NCI-H146 treated with DMSO at 0.1 percent for 48 hours (cell line): ENCODE measurements at regions not wholly inside any gene's neighbourhood (a gene's known extent, or its start where the extent isn't known, plus 50 kb on each side); places are given as distances from the start of the nearest gene placed in this dataset.

ENCODE experiments used
- DNase-seq: peaks from one replicate; lab custom pipeline; 2025; ENCODE audit not compliant: unreplicated experiment; lab: John Stamatoyannopoulos, UW

DNA sequence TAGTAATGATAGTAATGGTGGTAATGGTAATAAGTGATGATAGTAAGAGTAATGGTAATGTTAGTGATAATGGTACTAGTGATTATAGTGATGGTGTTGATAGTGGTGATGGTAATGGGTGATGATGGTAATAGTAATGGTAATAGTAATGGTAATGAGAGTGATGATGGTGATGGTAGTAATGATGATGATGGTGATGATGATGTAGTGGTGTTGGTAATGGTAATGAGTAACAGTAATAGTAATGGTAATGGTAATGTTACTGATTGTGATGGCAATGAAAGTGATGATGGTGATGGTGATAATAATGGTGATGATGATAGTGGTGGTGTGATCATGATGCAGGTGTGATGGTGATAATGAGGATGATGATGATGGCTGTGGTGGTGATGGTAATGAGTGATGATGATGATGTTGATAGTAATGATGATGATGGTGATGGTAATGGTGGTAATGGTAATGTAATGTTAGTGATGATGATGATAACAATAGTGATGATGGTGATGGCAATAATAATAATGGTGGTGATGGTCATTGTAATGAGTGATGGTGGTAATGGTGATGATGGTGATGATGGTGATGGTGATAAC is 235.0 kb downstream of the MATN1 start:
- DNase-seq = no peak

DNA sequence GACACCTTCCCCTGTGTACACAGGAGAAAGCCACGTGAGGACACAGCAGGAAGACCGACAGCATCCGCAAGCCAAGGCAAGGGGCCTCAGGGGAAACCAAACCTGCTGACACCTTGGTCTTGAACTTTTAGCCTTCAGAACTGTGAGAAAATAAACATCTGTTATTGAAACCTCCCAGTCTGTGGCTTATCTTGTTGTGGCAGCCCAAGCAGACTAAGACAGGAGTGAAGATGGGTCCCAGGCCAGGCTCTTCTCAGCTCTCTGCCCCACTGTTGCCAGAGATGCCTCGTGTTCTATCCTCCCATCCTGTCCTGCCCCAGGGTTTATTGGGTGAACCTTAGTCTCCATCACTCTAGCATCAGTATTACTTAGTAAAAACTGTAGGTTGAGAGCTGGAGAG is 236.3 kb downstream of the MATN1 start:
- no peak for DNase-seq

DNA sequence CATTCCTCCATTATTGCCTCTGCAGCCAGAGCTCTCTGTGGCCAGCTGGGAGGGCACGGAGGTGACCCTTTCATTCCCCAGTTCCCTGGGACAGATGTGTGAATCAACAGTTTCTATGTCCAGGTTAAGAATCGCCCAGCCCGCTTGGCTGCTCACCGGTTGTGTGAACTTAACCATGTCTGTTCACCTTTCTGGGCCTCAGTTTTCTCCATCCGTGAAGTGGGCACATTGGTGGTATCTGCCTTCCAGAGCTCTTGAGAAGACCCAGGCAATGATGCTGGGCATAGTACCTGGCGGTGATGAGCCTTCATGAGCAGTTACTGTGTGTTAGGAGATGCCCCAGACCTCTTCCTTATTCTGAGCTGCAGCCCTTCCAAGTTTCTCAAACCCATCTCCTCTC is 238.3 kb downstream of the MATN1 start:
- no peak for DNase-seq

DNA sequence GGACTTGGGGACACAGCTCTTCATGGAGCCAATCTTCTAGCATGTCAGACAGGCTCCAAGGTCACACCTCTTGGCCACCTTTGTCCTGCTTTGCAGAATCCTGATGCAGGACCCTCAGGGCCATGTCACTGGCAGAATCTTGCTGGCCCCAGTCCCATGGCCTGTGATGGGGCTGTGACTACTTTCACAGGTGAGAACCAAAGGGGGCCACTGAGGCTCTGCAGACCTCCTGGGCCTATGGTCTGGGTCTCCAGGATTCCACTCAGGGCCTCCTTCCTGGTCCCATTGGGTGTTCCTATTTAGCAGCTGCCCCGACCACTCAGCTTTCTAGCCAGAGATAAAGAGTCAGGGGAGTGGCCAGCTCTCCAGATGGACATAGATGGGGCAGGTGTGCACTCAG is 238.7 kb downstream of the MATN1 start:
- no peak for DNase-seq

DNA sequence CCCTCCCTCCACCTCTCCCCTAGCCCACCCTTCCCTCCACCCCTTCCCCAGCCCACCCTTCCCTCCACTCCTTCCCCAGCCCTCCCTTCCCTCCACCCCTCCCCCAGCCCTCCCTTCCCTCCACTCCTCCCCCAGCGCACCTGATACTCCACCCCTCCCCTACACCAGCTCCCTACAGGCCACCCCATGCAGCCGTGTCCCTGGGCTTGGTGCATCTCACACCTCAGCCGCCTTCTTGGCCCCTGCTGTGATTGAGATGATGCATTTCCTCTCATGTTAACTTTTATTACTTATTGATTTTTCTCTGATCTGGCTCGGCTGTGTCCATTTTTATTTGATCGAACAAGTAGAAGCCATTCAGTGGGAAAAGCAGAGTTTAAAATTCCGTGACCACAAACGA is 243.8 kb downstream of the MATN1 start:
- DNase-seq = no peak

DNA sequence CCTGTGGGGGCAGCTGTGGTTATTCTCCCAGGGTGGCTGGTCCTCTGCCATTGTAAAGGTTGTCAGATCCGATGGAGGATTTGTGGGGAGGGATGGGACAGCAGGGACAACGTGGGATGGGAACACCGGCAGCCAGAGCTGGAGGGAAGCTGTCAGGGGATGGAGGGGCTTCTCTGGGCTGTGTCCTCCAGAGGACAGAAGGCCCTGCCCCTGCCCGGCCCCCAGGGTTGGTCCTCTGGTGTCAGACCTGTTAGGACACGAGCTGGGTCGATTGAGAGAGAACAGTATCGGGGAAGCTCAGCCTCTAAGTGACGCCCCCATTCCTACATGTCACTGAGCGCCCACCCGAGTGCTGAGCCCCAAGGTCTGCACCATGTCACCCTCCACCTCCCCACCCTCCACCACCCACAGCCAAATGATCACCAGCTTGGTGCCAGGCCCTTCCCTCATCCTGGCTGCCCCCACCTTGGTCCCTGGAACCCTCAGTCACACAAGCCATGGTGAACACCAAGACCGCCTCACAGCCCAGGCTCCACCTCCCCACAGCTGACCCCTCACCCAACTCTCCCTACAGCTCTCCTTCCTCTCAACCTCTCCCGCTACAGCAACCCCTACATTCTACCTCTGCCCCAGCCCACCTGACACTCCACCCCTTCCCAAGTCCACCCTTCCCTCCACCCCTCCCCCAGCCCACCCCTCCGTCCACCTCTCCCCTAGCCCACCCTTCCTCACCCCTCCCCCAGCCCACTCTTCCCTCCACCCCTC is 244.4 kb downstream of the MATN1 start:
- DNase-seq = no peak

DNA sequence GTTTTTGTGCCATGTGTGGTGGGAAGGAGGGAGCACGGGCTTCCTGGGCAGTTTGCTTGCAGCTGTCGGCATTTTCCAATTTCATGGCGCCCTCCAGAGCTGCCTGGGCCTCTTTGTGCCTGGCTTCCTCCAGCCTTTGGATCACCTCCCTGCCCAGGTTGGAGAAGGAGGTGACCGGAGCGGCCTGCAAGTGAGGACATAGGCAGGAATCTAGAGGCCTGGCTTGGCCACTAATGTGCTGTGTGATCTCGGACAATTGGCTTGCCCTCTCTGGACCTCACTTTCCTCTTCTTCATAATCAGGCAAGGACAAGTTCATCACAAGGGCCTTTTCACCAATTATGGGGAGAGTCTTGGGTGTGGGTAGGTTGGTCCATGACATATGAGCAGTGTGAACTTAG is 245.1 kb downstream of the MATN1 start:
- DNase-seq = no peak

DNA sequence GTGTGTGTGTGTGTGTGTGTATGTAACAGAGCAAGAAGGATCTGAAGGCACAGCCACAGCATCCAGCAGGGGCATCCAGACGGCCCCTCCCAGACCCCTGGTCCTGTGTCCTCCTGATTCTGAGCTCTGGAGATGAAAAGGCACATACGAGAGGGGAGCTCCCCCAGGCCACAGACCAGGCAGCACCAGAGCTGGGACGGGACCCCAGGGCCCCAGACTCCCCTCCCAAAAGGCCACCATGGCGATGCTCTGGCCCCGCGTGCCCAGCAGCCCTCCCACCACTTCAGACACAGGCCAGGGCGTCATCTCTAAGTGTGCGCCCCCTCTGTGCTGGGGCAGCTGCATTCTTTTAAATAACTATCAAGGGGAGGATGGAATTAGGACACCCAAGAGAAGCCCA is 245.8 kb downstream of the MATN1 start:
- DNase-seq = no peak

DNA sequence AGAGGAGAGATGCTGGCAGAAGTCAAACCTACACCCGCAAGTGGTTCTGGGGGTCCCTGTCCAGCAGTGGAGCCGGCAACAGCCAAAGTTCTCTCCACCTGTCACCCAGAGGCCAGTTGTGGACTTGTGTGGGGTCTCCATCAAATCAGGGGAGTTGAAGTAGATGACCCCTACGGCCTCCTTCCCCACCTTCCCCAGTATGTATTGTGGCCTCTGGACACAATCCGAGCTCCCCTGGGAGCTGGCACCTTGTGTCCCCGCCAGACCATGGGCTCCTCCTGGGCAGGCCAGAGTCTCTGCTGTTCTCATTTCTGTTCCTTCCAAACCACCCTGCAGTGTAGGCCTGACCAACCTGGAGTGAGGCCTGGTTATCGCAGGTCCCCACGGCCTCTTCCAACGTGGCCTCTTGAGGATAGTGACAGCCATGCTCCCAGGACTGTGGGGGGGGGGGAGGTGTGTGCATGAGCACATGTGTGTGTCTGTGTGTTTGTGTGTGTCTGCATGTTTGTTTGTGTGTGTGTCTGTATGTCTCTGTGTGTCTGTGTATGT is 246.4 kb downstream of the MATN1 start:
- DNase-seq = no peak

DNA sequence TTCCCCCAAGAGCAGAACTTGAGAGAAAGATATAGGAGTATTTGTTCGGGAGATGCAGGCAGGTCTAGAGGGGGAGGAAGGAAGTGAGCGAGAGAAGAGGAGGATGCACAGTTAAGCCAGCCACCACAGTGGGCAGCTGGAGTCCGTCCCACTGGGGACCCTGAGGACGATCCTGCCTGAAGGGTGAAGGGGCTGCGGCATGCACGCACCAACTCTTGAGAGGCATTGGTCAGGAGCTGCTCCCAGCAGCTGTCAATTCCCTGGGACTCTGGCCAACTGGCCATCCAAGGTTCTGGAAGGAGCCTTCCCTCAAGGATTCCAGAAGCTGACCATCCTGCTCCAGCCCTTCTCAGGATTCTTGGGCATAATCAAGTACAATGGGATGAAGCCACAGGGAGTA is 246.9 kb downstream of the MATN1 start:
- no peak for DNase-seq

DNA sequence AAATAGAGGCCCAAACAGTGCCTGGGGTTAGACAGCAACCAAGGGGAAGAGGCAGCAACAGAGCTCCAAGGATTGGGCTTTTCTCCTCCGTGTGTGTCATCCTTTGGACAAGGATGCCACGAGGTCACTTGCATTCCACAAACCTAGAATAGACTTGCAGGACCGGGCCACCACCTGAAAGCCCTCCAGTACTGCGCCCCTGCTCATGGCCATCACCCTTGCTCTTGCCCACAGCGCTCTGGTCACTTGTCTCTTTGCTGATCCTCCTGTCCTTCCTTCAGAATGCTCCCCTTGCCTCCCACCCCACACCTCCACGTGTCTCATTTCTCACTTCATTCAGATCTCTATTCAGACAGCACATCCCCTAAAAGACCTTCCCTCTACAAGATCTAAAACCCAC is 247.4 kb downstream of the MATN1 start:
- DNase-seq = no peak

DNA sequence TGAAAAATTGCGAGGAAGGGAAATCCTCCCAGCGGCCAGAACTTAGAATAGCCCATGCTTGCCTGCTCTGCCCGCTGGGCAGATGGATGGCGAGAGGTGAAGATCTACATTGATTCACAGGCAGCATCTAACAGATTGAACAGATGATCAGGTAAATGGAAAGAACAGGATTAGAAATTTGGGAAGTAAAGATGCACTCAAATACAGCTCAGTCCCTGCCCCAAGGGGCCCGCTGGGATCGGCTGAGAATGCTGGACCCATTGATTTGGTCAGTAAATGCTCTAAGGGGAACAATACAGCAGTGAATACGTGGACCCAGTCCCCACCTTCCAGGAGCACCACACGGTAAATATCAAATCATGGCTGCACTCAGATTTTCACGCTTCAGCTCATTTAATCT is 248.2 kb downstream of the MATN1 start:
- no peak for DNase-seq

DNA sequence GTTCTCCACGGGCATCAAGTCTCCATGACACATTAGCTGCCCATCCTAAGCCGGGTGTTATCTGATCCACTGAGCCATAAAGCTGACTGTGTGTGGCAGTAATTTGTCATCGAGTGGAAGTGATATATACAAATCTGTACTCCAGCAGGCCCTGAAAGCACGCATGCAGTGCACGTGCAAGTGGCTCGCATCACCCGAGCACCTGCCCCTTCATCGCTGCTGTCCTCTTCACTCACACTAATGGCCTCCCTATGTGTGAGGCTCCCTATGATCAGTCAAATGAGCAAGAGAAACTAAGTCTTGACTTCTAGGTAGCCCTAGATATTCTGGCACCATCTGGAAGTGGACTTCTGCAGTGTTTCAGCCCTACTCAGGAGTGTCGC is 248.6 kb downstream of the MATN1 start:
- DNase-seq = no peak

DNA sequence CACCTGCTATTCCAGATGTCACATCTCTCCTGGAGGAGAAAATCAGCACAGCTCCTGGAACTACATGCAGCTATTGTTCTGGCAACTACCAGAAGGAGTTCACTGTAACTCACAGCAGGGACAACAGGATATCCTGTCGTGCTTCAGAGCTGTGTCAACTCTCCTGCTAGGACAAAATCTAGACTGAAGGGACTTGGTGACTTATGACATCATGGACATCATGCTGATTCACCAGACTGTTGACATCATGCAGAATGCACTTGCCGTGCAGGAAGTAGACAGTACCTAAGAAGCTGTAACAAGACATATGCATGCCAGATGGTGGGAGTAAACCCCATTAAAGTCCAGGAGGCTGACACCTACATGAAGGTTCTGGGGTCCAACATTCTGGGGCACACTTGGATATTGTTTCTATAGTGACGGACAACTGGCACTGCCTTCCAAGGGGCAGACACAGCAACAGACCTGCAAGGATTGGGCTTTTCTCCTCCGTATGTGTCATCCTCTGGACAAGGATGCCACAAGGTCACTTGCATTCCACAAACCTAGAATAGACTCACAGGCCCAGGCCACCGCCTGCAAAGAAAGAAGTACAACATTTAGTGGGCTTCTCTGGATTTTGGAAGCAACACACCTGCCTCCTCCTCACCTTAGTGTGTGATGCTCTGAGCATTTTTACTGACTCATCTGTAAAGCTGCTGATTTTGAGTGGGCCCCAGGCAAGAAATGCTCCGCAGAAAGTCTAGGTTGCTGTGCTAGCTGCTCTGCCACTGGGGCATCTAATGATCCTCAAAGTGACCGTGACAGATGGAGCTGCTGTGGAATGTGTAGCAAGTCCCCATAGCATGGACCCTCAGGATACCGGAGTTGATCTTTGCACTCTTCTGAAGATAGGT is 249.2 kb downstream of the MATN1 start:
- DNase-seq = no peak

DNA sequence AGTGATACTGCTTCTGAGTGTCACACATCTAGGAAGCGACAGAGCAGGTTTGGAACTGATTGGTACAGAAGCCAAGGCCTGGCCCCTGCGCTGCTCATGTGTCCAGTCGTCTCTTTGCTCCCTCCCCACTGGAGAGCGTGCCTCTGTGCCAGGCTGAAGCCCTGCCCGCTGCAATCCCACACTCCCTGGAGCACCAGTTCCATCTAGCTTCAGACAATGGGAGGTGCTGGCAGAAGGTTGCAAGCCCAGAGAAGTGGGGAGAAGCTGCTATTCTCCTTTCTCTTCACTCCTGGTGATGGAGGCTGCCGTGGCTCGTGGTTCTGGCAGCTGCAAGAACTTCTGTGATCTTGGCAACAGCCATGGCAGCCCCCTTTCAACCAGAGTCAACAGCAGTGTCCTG is 250.9 kb downstream of the MATN1 start:
- no peak for DNase-seq

DNA sequence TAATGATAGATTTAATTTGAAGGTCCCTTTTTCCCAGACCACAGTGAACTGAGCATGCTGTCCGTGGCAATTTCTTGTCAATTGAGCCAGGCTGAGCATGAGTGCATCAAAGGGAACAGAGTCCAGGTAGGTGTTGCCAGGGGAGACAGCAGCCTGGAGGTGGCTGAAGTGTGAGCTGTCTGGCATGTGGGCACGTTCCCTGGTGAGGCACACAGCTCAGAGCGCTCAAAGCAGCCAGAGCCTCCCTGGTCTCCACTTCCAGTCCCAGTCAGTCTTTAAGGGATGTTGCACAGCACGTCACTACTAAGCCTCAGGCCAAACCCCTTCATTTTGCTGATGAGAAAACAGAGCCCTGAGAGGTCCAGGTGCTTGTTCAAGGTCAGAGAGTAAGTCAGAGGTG is 251.4 kb downstream of the MATN1 start:
- no peak for DNase-seq

DNA sequence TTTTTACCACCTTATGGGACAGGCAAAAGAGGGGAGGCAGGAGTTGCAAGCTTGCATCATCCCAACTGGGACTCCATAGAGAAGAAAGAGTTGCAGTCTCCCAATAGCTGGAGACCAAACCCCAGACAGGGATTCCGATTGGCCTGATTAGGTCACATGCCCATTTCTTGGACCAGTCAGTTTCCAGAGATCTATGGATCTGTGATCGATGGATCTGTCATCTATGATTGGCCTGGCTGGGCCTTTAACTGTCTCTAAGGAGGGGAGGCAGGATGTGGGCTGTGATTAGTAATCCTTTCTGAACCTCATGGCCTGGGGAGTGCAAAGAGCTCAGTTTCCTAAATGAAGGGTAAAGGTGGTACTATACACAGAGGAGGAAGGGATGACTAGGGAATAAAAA is 252.1 kb downstream of the MATN1 start:
- DNase-seq = no peak

DNA sequence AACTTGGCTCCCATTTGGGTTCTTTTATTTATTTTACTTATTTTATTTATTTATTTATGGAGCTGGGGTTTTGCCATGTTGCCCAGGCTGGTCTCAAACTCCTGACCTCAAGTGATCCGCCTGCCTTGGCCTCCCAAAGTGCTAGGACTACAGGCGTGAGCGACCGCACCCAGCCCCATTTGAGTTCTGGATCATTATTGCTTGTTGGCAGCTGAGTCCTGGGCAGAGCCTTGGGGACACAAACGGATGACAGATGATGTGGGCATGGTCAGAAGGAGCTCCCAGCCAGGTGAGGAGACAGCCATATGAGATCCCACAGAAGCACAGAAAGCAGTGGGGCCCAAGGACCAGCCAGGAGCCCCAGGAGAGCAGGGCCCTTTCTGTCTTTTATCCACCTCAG is 254.0 kb downstream of the MATN1 start:
- DNase-seq = no peak

DNA sequence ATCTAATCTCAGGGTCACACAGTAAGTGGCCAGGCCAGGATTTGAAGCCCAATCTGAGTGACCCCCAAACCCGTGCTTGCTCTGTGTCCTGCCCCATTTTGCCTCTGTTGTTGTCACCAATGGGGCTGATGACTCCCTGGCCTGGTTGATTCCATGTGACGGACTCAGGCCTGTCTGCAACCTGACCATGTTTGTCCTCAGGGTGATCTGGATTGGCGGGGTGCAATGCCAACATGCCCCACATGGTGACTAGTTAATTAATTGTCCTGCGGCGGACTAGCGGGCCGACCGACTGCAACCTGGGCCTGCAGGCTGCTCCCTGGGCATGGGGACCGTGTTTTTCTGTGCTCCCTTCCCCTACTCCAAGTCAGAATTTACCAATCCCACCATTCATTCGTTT is 256.3 kb downstream of the MATN1 start:
- no peak for DNase-seq

DNA sequence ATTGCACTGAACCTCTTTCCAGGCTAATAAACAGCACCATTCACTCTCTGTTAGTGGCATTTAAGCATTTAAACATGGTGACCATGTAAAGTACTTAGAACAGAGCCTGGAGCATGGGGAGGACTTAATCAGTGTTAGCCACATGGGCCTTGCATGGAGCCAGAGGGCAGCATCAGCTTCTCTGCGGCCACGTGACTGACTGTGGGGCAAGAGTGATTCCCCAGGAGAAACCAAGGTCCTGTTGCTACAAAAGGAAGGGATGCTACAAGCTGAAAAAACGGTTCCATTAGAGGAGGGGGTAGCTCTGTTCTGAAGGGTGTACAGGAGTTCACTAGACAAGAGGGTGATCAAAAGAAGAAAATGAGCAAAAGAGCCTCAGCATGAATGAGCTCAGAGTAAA is 256.8 kb downstream of the MATN1 start:
- DNase-seq = no peak

DNA sequence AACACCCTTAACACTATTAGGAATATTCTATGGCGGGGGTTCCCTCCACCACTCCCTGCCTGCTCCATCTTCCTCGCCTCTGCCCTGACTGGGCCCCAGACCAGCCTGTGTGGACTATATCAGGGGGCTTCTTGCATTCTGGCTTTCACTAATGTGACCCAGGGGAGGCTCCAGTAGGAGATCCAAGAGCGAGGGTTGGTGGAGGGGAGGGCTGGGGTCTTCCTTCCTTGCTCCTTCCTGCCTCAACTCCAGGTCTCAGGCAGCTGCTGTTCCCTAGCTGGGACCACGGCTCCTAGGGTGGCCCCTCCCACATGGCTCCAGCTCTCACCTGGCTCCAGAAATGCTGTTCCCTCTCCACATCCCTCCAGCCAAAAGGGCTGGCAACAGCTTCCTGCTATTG is 257.4 kb downstream of the MATN1 start:
- DNase-seq = no peak

DNA sequence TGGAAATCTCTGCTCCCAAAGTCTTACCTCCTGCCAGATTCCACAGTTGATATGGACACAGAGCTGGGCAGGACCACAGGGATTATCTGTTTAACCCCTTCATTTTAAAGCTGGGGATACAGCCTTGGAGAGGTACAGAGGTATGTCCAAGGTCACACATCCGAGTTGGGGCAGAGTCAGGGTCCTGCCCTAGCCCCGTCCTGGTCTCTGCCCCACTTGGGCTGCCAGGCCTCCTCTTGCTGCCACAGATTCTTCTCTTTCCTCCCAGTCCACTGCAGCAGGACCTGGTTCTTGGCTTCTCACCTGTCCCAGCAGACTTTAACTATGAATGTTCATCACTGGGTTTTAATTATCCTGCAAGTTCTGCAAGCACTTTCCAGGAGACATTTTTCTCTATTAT is 258.3 kb downstream of the MATN1 start:
- DNase-seq = no peak
